NCI-H2227 treated with DMSO at 0.1 percent for 48 hours (cell line): ENCODE measurements at regions not wholly inside any gene's neighbourhood (a gene's known extent, or its start where the extent isn't known, plus 50 kb on each side); places are given as distances from the start of the nearest gene placed in this dataset.
"Not testable (repeated sequence)": the region's sequence is repeated elsewhere in the genome, so short reads cannot be mapped to it uniquely, and the experiment has no call there.

Experiments
- DNase-seq: peaks from one replicate; lab custom pipeline; 2025; lab: John Stamatoyannopoulos, UW

DNA sequence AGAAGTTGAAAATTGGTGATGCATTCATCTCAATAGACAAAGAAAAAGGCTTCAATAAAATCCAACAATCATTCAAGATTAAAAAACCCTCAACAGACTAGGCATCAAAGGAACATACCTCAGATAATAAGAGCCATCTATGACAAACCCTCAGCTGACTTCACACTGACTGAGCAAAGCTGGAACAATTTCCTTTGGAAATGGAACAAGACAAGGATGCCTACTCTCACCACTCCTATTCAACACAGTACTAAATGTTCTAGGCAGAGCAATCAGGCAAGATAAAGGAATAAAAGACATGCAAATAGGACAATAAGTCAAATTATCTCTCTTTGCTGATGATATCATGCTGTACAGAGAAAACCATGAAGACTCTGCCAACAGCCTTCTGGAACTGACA, 1188.1 kb downstream of the DTWD2 start:
- DNase-seq: no peak

GRCh38 chr5:117794847-117795246, 1193.5 kb downstream of the DTWD2 start:
- DNase-seq: no peak

DNA sequence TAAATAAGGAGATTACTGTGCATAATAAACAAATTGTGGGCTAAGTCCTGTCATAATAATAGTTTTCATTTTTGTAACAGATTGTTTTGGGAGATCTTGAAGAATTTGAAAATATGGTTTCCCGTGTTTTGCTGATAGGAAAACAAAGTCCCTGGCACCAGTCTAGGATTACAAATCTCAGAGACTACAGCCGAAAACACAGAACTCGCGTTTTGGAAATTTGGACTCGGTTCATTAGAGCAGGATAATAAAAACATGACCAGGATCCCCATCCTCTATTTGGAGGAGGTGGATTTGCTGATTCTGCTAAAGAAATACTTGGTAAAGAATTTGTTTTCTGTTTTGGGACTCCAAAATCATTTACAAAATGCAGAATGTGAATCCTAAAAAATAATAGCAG, 1194.4 kb downstream of the DTWD2 start:
- DNase-seq: no peak

DNA sequence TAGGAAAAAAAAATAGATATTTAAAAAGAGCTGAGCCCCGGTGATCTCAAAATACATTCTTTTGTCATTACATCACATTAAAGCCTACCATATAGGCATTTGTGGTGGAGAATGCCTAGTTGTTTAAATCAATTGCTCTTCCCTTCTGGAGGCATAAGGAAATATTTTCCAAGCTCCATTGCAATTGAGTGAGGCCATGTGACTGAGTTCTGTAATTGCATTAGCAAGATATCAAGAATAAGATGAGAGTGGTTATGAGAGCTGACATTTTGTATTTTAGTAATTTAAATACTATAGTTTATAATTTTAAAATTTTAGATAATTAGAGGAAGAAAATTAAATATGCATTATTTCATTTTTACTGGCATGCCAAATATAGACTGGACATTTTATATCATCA, 1195.9 kb downstream of the DTWD2 start:
- DNase-seq: no peak

DNA sequence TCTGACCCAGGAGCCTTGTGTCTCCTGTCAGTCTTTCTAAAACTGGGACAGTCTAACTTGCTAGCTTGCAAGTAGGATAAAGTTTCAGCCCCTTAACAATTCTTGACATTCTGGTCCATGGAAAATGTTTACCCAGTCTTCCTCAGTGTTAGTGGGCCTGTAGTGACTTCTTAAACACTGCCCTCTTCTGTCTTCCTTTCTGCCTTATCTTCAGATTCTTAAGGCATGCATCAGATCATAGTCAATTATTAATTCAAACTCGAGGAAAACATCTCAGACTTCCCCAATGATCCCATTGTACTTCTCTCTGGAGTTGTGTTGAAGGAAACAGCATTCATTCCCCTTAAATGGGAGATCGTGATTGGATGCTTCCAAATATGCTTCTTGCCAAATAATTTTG, 1199.8 kb downstream of the DTWD2 start:
- DNase-seq: no peak

DNA sequence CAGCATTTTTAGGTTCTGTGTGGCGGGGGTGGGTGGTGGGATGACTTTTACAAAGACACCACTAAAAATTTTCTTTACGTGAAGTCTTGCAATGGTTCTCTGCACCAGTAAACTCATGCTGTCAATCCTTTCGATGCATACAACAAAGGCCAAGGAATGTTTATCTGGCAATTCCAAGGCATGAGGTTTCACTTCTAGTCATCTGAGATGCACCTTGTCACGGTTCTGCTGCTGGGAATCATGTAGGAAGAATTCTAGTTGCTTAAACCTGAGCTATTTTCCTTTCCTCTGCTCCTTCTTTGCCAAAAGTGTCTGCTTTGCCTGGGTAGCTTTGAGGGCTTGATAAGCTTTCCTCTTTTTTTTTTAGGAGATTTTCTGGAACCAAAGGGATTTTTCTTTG, 1204.5 kb upstream of the SEMA6A start:
- no peak for DNase-seq

- no peak for DNase-seq
These were observed 1202.4 kb upstream of the SEMA6A start for GRCh38 chr5:117776977-117777376.

- no peak for DNase-seq
These were observed 1195.3 kb upstream of the SEMA6A start for GRCh38 chr5:117769877-117770276.

DNA sequence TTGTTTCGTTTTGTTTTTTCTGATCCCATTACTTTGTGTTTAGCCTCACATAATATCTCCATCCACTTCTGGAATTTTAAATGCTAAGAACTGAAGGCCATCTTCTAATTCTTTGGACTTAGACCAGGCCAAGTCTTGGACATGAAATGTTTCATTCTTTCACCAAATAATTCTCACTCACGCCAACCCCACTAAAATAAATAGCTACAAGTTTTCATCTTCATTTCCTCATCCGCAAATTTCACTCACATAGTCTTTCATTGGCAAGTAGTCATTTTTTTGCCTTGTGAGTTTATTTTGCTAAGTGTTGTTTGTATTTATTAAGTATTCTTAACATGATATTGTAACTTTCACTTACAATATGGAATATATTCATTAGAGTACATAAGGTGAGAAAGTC, 1188.6 kb upstream of the SEMA6A start:
- DNase-seq: no peak

DNA sequence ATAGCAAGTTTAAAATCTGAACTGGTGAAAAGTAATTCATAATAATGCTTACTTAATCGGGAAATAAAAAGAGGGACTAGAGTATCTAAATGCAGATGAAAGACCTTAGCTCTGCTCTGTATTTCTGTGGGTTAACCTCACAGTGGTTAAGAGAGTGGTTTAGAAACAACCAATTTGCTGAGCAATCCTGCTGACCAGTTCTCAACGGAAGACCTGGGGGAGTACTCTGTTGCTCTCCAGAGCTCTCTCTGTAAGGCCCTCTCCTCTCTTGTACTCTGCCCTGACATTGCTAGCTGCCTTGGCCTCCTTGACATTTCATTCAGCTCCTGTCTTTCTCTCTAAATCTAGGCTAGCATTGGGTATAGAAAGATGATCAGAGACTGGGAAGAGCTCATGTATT, 1186.6 kb upstream of the SEMA6A start:
- no peak for DNase-seq

DNA sequence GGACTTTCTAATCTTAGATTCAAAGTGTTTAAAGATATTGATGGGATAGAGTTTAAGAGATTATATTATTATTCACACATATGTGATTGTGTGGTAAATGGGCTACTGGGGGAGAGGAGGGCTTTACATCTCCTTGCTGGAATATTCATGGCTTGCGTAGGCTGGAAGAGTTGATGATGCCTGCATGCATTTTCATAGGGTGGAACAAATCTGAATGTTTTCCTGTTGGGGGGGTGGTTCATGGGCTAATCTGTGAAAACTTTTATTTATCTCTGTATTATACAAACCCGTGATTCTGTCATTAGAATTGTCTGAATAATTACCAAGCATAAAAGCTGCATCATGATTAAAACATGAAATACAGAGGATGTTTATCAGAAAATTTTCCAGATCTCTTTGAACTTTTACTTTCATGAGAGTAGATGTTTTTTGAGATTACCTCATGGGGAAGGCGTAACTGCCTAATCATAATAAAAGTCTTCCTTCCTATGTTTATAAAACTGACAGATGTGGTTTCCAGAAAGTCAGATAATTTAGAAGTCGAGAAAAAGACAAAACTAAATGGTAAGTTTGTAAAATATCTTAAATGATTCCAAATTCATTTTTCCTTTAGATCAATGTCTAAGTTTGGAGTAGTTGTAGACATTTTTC, 1185.4 kb upstream of the SEMA6A start:
- DNase-seq: no peak

- no peak for DNase-seq
These were observed 1177.8 kb upstream of the SEMA6A start for GRCh38 chr5:117752403-117752802.

DNA sequence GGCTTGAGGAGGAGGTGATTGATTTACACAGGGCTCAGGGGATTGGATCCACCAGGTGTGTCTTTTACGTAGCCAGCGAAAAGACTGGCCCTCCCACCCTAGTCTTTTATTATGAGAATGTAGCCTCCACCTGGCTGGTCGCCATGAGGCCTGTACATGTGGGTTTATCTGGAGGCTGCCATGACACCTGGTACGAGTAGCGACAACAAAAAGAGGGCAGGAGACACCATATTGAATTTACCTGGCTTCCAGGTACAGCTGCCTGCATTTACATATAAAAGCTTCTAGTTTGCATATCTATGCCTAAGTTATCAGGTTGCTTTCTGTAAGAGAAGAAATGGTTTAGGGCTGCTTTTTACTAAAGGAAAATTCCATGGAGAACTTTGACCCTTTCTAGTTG, 1173.7 kb upstream of the SEMA6A start:
- no peak for DNase-seq

- DNase-seq: no peak
These were observed 1168.7 kb upstream of the SEMA6A start for GRCh38 chr5:117743337-117743736.

DNA sequence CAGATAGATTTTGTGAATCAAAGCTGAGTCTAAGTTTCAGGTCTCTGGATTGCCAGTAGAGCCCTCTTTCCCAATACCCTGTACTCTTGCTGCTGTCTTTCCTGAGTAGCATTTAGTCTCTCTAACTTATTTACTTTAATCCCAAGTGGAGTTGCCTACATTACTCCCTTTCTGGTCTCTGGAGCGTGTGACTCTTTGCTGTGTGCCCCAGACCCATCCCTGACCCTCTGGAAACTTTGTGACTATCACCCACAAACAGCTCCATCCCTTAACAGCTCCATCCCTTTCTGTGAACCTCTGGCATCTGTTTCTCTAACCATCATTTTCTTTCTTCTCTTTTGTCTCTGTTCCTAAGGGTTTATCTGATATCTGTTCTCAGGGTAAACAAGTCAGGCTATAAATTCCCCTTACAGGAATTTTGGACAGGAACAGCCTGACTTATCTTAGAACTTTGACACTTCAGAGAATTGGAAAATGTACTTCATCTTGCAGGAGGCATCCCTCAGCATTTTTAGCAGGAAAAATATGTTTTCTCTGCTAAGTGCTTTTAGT, 1167.1 kb upstream of the SEMA6A start:
- no peak for DNase-seq

GRCh38 chr5:117740268-117740667, 1165.6 kb upstream of the SEMA6A start:
- no peak for DNase-seq

- DNase-seq: no peak
These were observed 1163.9 kb upstream of the SEMA6A start for GRCh38 chr5:117738571-117738970.

DNA sequence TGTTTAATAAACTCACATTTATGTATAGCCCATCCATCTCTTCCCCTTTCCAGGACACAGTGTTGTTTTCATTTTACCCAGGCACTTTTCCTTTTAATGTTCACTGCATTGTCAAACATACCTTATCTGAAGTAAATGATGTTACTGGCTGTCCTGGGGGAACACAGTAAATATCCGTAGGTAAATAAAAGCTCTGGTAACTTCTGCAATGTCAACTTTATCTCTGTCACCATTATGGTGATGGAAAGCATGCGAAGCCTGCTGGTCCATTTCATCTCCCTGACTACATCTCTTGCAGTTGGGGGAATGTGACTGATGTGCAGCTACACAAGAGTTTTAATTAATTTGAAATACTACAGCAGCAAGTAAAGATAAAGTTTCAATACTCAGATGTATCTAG, 1162.1 kb upstream of the SEMA6A start:
- no peak for DNase-seq

- no peak for DNase-seq
These were observed 1159.4 kb upstream of the SEMA6A start for GRCh38 chr5:117734056-117734455.

GRCh38 chr5:117733051-117733450, 1158.4 kb upstream of the SEMA6A start:
- no peak for DNase-seq

- DNase-seq: no peak
These were observed 1157.6 kb upstream of the SEMA6A start for GRCh38 chr5:117732264-117732663.

DNA sequence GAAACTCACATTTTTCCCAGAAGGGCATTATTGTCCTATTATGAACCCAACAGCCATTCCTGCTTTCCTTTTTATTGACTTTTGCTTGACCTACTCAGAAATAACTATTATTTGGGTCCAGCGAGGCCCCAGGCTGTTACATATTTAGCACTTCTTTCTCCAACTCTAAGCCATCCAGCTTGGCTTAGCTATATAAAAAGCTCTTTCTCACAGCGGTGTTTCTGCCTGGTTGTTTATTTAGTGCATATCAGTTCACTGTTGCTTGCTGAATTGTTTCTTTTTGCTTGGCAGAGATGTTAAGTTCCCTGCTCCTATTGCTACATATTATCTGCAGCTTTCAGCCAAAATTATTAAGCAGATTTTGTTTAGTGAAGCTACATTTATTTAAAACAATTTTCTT, 1156.8 kb upstream of the SEMA6A start:
- peak; percentile 83 for DNase-seq

- not testable (repeated sequence) for DNase-seq
These were observed 1146.2 kb upstream of the SEMA6A start for GRCh38 chr5:117720784-117721183.

DNA sequence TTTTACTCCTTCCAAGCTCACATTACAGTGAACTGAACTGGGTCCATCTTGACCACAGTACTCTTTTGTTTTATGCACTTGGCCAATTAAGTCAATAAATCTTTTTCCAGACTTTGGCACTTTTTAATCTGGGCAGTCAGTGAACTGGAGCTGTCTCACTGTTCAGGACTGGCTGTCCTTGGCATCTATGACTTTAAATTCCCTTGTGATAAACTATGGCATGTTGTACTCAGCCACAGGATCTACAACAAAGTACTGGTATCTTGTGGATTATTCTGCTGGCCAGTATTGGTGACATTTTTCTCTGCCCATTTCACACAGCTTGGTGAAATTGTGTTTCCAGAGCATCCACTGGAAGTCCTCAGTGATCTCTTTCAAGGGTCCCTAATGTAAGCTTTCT, 1144.8 kb upstream of the SEMA6A start:
- no peak for DNase-seq
